Fibroblast of peridontal ligament (primary cell): ENCODE measurements at regions not wholly inside any gene's neighbourhood (a gene's known extent, or its start where the extent isn't known, plus 50 kb on each side); places are given as distances from the start of the nearest gene placed in this dataset.

Source experiments
- DNase-seq: peaks from one replicate; pipeline ENCODE4 v3.0.0-alpha.2; 2010; ENCODE audit errors: extremely low read depth

GRCh38 chrX:107560980-107561379 is 67.3 kb upstream of the PRPS1 start:
- no peak for DNase-seq

DNA sequence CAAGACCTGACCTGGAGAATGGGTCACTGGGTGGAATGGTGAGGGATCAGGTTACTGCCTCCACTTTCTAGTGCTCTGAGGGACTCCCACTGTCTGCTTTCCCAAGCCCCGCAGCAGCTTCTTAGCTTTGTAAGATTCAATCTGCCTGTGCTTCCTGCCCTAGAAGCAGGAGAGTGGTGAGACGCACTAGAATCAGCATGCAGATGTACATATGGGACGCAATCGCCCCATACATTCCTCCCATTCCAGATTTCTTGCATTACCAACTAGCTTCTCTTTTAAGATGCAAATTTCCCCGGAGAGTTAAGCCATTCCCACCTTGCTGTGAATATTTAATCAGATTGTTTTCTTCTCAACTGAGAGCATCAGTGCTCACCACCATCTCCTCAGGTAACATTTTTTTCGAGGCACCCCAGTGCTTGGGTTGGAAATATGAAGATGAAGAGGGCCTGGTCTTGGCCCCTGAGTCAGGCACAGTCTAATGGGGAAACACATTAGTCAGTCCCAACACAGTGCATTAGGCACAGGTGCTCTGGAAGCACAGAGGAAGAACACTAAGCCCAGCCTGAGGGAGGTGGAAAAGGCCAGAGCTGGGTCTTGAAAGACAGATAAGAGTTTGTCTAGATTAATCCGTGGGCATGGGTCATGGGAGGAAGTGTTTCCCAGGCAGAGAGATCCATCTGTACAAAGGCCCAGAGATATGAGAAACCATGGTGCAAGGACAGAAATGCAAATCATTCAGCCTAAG is 66.7 kb upstream of the PRPS1 start:
- DNase-seq = no peak

DNA sequence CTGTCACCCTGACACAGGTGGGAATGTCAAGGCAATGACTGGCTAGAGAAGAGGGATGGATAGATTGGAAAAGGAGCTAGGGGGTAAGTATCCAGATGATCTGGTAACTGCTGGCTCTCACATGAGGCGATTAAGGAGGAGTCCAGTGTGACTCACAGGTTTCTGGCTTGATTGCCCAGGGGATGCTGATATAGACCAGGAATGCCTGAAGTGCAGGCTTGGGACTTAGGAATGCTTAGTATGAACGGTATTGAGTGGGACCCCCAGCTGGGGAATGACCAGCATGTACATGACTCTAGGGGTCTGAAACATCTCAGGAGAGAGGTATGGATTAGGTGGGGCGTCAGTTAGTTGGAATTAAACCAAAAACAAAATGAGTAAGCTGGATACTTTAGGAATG is 65.8 kb upstream of the PRPS1 start:
- DNase-seq = peak; percentile 68

DNA sequence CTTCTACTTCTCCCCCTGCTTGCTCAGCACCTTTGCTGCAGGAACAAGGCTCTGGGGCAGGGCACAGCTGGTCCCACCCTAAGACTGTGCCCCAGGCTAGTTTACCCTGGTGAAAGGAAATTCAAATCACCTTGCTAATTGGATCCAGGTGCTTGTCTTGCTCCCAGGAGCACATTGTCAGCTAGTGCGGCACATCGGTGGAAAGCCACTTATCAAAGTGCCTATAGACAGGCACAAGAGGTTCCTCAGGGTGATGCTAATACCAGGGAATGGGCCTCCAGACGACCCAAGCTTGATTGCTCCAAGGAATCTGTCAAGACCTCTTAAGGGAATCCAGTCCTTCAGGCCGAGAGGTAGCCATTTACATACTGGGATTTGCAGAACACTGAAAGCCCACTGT is 64.5 kb upstream of the PRPS1 start:
- DNase-seq = no peak

DNA sequence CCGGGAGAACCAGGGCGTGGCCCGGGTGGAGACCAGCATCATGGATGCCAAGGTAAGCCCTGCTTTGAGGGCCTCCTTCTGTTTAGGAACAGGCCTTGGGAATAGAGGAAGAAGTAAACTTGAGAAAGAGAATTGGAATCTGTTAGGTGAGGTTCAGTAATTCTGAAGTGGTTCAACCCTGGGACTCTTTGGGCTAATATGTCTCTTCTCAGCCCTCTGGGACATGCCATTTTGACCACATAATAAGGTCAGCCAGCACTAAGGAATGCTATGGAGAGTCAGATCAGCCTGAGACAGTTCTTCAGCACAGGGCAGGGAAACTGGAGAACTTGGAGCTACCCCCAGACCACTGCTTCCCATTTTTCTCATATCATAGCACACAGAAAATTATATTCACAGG is 63.3 kb upstream of the PRPS1 start:
- DNase-seq = no peak

- peak; percentile 55 for DNase-seq
Measured at GRCh38 chrX:107565931-107566603, 62.2 kb upstream of the PRPS1 start.

GRCh38 chrX:107566604-107567262 is 61.6 kb upstream of the PRPS1 start:
- no peak for DNase-seq

DNA sequence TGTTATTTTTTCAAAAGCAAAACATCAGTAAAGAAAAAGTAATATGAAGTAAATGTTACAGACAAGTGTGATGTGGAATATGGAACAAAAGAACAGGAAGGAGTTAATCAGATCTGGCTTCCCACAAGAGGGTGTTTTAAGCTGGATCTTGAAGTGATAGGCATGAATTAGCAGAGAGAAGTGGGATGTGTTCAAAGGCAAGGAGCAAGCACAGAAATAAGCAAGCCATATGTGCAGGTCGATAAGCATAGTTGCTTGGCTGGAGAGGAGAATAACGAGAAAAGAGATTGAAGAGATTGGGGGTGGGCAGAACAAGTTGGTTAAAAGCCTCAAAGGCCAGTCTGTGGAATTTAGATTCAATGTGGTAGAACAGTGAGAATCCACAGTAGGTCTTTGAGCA is 60.9 kb upstream of the PRPS1 start:
- DNase-seq = no peak

- peak; percentile 79 for DNase-seq
Measured at GRCh38 chrX:107571296-107571998, 56.9 kb upstream of the PRPS1 start.

DNA sequence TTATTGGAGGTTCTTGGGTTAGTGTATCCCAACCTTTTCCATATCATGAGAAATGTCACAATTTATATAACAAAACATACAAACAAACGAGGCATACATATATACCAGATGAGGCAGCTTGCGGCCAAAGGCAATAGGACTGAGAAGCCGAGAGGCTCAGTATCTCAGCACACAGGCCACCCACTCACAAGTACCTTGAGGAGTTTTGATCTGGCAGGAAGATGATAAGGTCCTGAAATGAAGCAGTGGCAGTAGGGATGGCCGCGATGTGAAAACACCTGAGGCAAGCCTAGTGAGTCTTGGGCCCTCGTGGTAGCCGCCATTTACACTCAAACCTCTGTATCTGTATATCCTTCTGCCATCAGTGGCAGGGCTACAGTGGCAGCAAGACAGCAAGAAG is 55.3 kb upstream of the PRPS1 start:
- no peak for DNase-seq

- peak; percentile 71 for DNase-seq
Measured at GRCh38 chrX:107574054-107574683, 54.1 kb upstream of the PRPS1 start.

DNA sequence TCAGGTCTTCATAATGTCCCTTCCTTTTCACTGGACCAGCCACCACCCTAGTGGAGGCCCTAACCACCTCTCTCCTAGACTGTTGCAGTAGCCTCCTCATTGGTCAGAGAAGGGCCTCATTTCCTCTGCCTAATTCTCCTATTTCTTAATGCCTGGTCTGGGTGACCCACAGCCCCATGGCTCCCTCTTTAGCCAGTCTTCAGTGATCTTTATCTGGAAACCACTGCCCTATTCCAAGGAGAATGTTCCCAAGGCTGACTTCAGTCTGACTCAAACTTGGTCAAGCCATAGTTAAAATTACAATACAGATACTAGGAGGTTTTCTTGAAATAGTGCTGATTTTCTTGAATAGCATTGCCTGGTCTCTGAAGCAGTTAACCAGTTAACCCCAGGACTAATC is 53.6 kb upstream of the PRPS1 start:
- peak; percentile 27 for DNase-seq

GRCh38 chrX:107576392-107576791 is 51.9 kb upstream of the PRPS1 start:
- no peak for DNase-seq

- DNase-seq = no peak
Measured at GRCh38 chrX:107576841-107577240, 51.5 kb upstream of the PRPS1 start.

DNA sequence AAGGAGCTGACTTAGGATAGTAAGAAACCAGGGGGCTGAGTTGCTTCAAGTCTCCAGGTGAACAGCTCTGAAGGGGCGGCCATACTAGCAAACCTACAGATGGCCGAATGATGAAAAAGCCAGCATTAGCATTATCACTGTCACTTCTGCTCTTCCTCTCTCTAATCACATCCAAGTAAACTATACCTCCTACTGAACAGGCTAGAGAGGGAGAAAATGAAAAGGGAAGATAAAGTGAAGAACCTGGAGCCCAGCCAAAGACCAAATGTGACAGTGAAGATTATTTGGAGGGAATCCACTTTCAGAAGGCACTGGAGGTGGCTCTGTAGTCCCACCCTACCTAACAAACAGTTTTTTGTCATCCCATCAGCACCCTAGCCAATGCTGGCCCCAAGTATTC is 50.4 kb upstream of the PRPS1 start:
- no peak for DNase-seq
